Naive thymus-derived CD4-positive, alpha-beta T cell (primary cell): ENCODE measurements at regions not wholly inside any gene's neighbourhood (a gene's known extent, or its start where the extent isn't known, plus 50 kb on each side); places are given as distances from the start of the nearest gene placed in this dataset.

Source experiments
- ATAC-seq: fragments of 150-1000 bp; cut with Tn5 transposase; 2 replicates; pipeline ENCODE4 v1.10.0; 2021; ENCODE audit warnings: mild to moderate bottlenecking, moderate library complexity
- CTCF ChIA-PET: fragments of 350-600 bp; sonication (Branson Sonifier 250); formaldehyde crosslinking; loops from one replicate; lab custom pipeline; 2021; ENCODE audit warnings: antibody characterized with exemption; lab: Charles Lee
- POLR2A ChIA-PET: fragments of 350-600 bp; sonication (Branson Sonifier 250); formaldehyde crosslinking; loops from one replicate; lab custom pipeline; 2021; ENCODE audit warnings: antibody characterized with exemption, inconsistent platforms; lab: Charles Lee
- DNase-seq, 9 donors: peaks; one replicate each; pipeline versions ENCODE4 v3.0.0 to v3.0.0-alpha.2; 2020 to 2022; ENCODE audit warnings: mixed read lengths in 1 of 9
- H3K27ac ChIP-seq: one replicate; pipeline ENCODE4 v1.7.0; 2013; ENCODE audit warnings: mild to moderate bottlenecking, low read depth, low read length, moderate library complexity
- H3K27me3 ChIP-seq, 2 donors: one replicate each; pipeline ENCODE4 v1.7.0; 2013; ENCODE audit warnings: low read length in 2 of 2, mild to moderate bottlenecking in 2 of 2, moderate library complexity in 2 of 2; ENCODE audit not compliant: control insufficient read depth in 2 of 2, insufficient read depth in 2 of 2
- H3K36me3 ChIP-seq, 3 experiments: 1 replicate in 2 of 3; 2 replicates in 1 of 3; pipeline ENCODE4 v1.7.0; 2013; ENCODE audit warnings: low read length in 3 of 3, mild to moderate bottlenecking in 3 of 3, moderate library complexity in 1 of 3; ENCODE audit not compliant: insufficient read depth in 3 of 3, control insufficient read depth in 2 of 3
- H3K4me1 ChIP-seq, 2 donors: one replicate each; pipeline ENCODE4 v1.7.0; 2013; ENCODE audit warnings: low read length in 2 of 2, mild to moderate bottlenecking in 2 of 2, moderate library complexity in 1 of 2; ENCODE audit not compliant: control insufficient read depth in 2 of 2, insufficient read depth in 2 of 2
- H3K4me3 ChIP-seq: 2 replicates; pipeline ENCODE4 v1.7.0; 2013; ENCODE audit warnings: mild to moderate bottlenecking, low read length
- H3K9me3 ChIP-seq, 3 experiments: 1 replicate in 2 of 3; 2 replicates in 1 of 3; pipeline ENCODE4 v1.7.0; 2013; ENCODE audit warnings: low read length in 3 of 3; ENCODE audit not compliant: control insufficient read depth in 2 of 3
- H3K27ac Mint-ChIP-seq, 9 donors: one replicate each; pipeline ENCODE4 v1.8.0; 2020 to 2022; ENCODE audit warnings: mixed read lengths in 9 of 9, mild to moderate bottlenecking in 8 of 9, moderate library complexity in 5 of 9, inconsistent platforms in 2 of 9
- H3K27me3 Mint-ChIP-seq, 5 donors: one replicate each; pipeline ENCODE4 v1.8.0; 2021 to 2022; ENCODE audit warnings: mixed read lengths in 5 of 5, mild to moderate bottlenecking in 1 of 5
- H3K36me3 Mint-ChIP-seq, 5 donors: one replicate each; pipeline ENCODE4 v1.8.0; 2020 to 2022; ENCODE audit warnings: mixed read lengths in 5 of 5, mild to moderate bottlenecking in 3 of 5, inconsistent platforms in 1 of 5
- H3K4me1 Mint-ChIP-seq, 7 donors: one replicate each; pipeline ENCODE4 v1.8.0; 2020 to 2022; ENCODE audit warnings: mixed read lengths in 7 of 7, mild to moderate bottlenecking in 3 of 7, inconsistent platforms in 1 of 7
- H3K4me3 Mint-ChIP-seq, 10 donors: one replicate each; pipeline ENCODE4 v1.8.0; 2020 to 2022; ENCODE audit warnings: mild to moderate bottlenecking in 10 of 10, mixed read lengths in 10 of 10, moderate library complexity in 6 of 10, inconsistent platforms in 2 of 10
- H3K9me3 Mint-ChIP-seq, 11 donors: one replicate each; pipeline ENCODE4 v1.8.0; 2020 to 2022; ENCODE audit warnings: mixed read lengths in 11 of 11, mild to moderate bottlenecking in 4 of 11, inconsistent platforms in 1 of 11, moderate library complexity in 1 of 11
- intact Hi-C, 2 donors: fragments of 100-400 bp; cut with micrococcal nuclease; formaldehyde crosslinking; loops; one replicate each; pipeline ENCODE4 v1.15.1; 2023

DNA sequence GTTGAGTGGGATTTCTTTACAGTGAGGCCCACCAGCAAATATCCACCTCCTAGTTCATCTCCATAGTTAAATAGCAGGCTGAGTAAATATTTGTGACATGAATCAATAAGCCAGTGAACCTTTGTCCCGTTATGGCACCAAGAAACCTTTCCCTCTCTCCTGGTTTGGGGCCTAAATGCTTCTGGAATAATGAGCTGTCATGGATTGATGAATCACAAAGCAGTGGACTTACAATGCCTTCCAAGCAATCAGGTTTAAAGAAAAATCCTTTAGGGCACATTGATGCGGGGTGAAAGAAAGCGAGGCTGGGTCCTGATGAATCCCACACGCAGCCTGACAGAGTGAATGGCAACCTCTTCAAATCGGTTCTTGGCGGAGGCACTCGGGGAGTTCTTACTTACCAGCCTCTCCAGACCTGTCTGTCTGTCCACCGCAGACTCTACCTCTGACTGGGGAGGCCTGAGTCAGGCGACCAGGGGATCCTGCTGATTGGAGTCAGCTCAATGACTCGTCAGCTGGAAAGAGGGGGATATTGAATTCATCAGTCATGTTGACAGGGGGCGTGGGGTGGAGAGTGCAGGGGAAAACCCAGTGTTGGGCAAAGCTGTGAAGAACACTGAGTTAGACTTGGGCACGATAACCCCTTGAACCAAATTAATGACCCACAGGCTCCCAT is 247.3 kb downstream of the PLPP3 start:
- Histone ChIP-seq H3K4me3 (no peak overlapping the region), H3K27ac (no peak overlapping the region), H3K36me3 (no peaks in the 10 kb centered on the region), H3K9me3 (no peaks in the 10 kb centered on the region), H3K27me3 (no peaks in the 10 kb centered on the region), H3K4me1 (no peaks in the 10 kb centered on the region)
- DNase-seq (no peak), ATAC-seq (no peak)
- peaks cover 0 to 7% (median 0%) of the 10 kb centered on the region in 7 donors for H3K4me1 Mint-ChIP-seq
- H3K27me3 Mint-ChIP-seq: no peaks in the 10 kb centered on the region
- no peaks in the 10 kb centered on the region for H3K36me3 Mint-ChIP-seq
- H3K27ac Mint-ChIP-seq: no peak overlapping the region
- intact Hi-C loops: no loop called here
- ChIA-PET POLR2A (no interaction called here), CTCF (no interaction called here)
- H3K9me3 Mint-ChIP-seq: peaks cover 0 to 2% (median 0%) of the 10 kb centered on the region in 11 donors
- H3K4me3 Mint-ChIP-seq: no peak overlapping the region

DNA sequence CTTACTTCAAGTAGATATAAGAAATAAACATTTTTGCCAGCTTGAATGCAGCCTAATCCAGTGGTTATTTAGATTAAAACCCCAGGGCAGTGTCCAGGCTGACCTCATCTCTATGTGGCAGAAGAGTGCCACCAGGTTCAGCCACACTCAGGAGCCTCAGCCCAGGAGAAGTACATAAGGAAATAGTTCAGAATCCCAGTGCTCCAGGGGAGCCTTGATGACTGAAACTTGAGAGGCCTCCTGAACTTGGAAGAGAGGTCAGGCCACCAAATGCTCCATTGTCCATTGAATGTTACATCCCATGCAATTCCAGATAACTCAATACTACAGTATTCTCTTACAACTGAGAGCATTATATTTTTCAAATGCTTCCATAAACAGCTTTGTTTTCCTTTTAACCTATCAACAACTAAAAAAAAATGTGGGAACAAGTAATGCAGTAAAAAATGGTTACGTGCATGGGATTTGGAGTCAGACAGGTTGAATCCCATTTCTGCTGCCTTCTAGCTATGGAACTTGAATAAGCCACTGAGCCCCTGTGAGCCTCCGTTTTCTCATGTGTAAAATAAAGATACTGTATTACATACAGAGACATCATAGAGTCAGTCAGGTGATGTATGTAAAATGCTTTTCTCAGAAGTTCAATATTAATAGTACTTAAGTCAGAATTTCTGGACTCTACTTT is 248.0 kb downstream of the PLPP3 start:
- Mint-ChIP-seq H3K36me3 (no peaks in the 10 kb centered on the region), H3K4me1 (peaks cover 0 to 7% (median 0%) of the 10 kb centered on the region in 7 donors), H3K4me3 (no peak overlapping the region), H3K27me3 (no peaks in the 10 kb centered on the region), H3K9me3 (peaks cover 0 to 2% (median 0%) of the 10 kb centered on the region in 11 donors), H3K27ac (no peak overlapping the region)
- H3K27me3 ChIP-seq: no peaks in the 10 kb centered on the region
- no peak overlapping the region for H3K4me3 ChIP-seq
- DNase-seq: no peak
- no peaks in the 10 kb centered on the region for H3K36me3 ChIP-seq
- ChIA-PET CTCF (no interaction called here), POLR2A (no interaction called here)
- H3K9me3 ChIP-seq: no peaks in the 10 kb centered on the region
- intact Hi-C loops: no loop called here
- H3K27ac ChIP-seq: no peak overlapping the region
- no peaks in the 10 kb centered on the region for H3K4me1 ChIP-seq
- no peak for ATAC-seq

DNA sequence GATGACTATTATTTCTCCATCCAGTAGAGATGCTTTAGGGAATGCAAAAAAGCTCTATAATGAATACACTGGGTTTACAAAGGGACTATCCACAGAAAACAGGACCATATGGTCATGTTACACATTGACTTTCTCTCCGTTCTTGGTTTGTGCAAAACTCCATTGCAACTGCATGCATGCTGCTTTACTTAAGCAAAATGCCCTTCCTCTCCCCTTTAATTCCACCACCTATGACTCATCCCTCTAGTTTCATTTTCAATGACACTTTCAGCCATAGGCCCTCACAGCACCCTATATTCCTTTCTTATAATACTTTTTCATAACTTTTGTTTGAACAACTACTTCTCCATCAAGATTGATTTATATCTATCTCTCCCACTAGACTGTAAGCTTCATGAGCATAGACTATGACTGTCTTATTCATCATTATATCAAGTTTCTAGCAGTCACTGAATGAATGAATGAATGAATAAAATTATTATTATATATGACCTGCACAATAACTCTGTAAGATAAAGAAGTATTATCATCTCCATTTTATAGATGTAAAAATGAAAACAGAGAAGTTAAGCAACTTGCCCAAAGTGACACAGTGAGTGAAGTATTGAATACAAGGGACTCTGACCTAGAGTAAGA is 248.9 kb downstream of the PLPP3 start:
- Histone ChIP-seq H3K36me3 (no peaks in the 10 kb centered on the region), H3K4me1 (no peaks in the 10 kb centered on the region), H3K4me3 (no peak overlapping the region), H3K27ac (no peak overlapping the region), H3K27me3 (no peaks in the 10 kb centered on the region), H3K9me3 (no peaks in the 10 kb centered on the region)
- Mint-ChIP-seq H3K9me3 (peaks cover 0 to 2% (median 0%) of the 10 kb centered on the region in 11 donors), H3K4me1 (peaks cover 0 to 7% (median 0%) of the 10 kb centered on the region in 7 donors), H3K4me3 (no peak overlapping the region), H3K27ac (no peak overlapping the region), H3K27me3 (no peaks in the 10 kb centered on the region), H3K36me3 (no peaks in the 10 kb centered on the region)
- ATAC-seq: peak; percentile 57
- ChIA-PET CTCF (no interaction called here), POLR2A (no interaction called here)
- no peak for DNase-seq
- intact Hi-C loops: no loop called here

DNA sequence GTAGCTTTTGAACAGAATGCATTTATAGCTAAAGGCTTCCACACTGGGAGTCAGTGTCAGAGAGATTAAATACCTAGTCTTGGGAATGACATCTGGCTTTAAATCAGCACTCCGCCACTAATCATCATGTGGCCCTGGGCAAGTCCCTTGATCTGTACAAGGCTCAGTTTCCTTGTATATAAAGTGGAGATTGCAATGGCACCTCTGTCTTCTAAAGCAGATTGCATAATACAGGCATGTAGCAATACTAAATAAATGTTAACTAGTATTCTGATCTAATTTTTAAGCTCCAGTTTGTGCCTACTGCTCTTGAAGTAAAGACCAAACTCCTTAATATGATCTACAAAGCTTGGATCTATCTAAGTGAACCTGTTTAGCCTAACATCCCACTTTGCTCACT is 249.4 kb downstream of the PLPP3 start:
- H3K4me1 Mint-ChIP-seq: peaks cover 0 to 7% (median 0%) of the 10 kb centered on the region in 7 donors
- ChIA-PET POLR2A (no interaction called here), CTCF (no interaction called here)
- DNase-seq: no peak
- H3K36me3 ChIP-seq: no peaks in the 10 kb centered on the region
- no peaks in the 10 kb centered on the region for H3K36me3 Mint-ChIP-seq
- no peak overlapping the region for H3K4me3 ChIP-seq
- no peaks in the 10 kb centered on the region for H3K27me3 ChIP-seq
- intact Hi-C loops: no loop called here
- no peaks in the 10 kb centered on the region for H3K9me3 ChIP-seq
- H3K27ac Mint-ChIP-seq: no peak overlapping the region
- no peaks in the 10 kb centered on the region for H3K27me3 Mint-ChIP-seq
- no peak for ATAC-seq
- no peak overlapping the region for H3K4me3 Mint-ChIP-seq
- H3K4me1 ChIP-seq: no peaks in the 10 kb centered on the region
- H3K27ac ChIP-seq: no peak overlapping the region
- H3K9me3 Mint-ChIP-seq: peaks cover 0 to 2% (median 0%) of the 10 kb centered on the region in 11 donors

DNA sequence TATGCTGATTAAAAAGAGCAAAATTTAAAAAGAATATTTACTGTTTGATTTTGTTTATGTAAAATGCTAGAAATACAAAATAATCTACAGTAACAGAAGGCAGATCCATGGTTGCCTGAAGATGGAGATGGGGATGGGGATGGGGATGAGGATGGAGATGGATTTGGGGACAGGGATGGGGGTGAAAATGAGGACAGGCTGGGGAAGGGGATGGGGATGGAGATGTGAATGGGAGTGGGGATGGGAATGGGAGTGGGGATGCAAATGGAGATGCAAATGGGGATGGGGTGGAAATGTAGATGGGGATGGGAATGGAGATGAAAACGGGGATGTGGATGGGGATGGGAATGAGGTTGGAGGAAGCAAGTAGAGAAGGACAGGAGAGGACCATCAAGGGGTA is 252.2 kb downstream of the PLPP3 start:
- ChIA-PET CTCF (no interaction called here), POLR2A (no interaction called here)
- Mint-ChIP-seq H3K4me1 (peaks cover 0 to 7% (median 0%) of the 10 kb centered on the region in 7 donors), H3K9me3 (peaks cover 0 to 6% (median 0%) of the 10 kb centered on the region in 11 donors), H3K27me3 (no peaks in the 10 kb centered on the region), H3K27ac (no peak overlapping the region), H3K36me3 (no peaks in the 10 kb centered on the region), H3K4me3 (no peak overlapping the region)
- Histone ChIP-seq H3K36me3 (no peaks in the 10 kb centered on the region), H3K9me3 (no peaks in the 10 kb centered on the region), H3K4me3 (no peak overlapping the region), H3K27ac (no peak overlapping the region), H3K4me1 (no peaks in the 10 kb centered on the region), H3K27me3 (no peaks in the 10 kb centered on the region)
- DNase-seq: no peak
- no peak for ATAC-seq
- intact Hi-C loops: no loop called here

DNA sequence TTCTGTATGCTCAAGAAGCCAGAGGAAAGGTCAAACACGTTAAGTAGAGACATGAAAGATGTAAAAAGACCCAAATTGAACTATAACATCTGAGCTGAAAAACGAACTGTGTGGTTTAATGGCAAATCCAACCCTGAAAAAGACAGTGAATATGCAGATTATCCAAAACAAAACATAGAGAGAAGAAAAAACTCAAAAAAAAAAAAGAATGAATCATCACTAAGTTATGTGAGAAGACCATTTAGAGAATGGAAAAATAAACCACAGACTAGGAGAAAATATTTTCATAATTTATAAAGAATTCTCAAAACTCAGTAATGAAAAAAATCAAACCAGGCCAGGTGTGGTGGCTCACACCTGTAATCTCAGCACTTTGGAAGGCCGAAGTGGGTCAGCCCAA is 253.3 kb downstream of the PLPP3 start:
- Histone ChIP-seq H3K36me3 (no peaks in the 10 kb centered on the region), H3K9me3 (no peaks in the 10 kb centered on the region), H3K4me1 (no peaks in the 10 kb centered on the region), H3K27ac (no peak overlapping the region), H3K27me3 (no peaks in the 10 kb centered on the region), H3K4me3 (no peak overlapping the region)
- ChIA-PET CTCF (no interaction called here), POLR2A (no interaction called here)
- Mint-ChIP-seq H3K27me3 (no peaks in the 10 kb centered on the region), H3K4me3 (no peak overlapping the region), H3K9me3 (peaks cover 0 to 6% (median 0%) of the 10 kb centered on the region in 11 donors), H3K4me1 (peaks cover 0 to 7% (median 0%) of the 10 kb centered on the region in 7 donors), H3K36me3 (no peaks in the 10 kb centered on the region), H3K27ac (no peak overlapping the region)
- ATAC-seq (no peak), DNase-seq (no peak)
- intact Hi-C loops: no loop called here
